Iris pigment epithelial cell (primary cell): ENCODE measurements at regions not wholly inside any gene's neighbourhood (a gene's known extent, or its start where the extent isn't known, plus 50 kb on each side); places are given as distances from the start of the nearest gene placed in this dataset.
A peak's percentile ranks its signal among the peaks of the same experiment; 100 is the strongest.
"Not testable (repeated sequence)": the region's sequence is repeated elsewhere in the genome, so short reads cannot be mapped to it uniquely, and the experiment has no call there.

Experiments
- DNase-seq: peaks from one replicate; pipeline ENCODE4 v3.0.0-alpha.2; 2011; ENCODE audit warnings: low read depth

GRCh38 chr2:234861841-234862735 is 89.7 kb upstream of the SH3BP4 start:
- no peak for DNase-seq

- not testable (repeated sequence) for DNase-seq
These were observed 92.4 kb upstream of the SH3BP4 start for GRCh38 chr2:234859330-234859872.

- no peak for DNase-seq
These were observed 93.0 kb upstream of the SH3BP4 start for GRCh38 chr2:234858790-234859329.

GRCh38 chr2:234858145-234858544 is 93.7 kb upstream of the SH3BP4 start:
- no peak for DNase-seq

DNA sequence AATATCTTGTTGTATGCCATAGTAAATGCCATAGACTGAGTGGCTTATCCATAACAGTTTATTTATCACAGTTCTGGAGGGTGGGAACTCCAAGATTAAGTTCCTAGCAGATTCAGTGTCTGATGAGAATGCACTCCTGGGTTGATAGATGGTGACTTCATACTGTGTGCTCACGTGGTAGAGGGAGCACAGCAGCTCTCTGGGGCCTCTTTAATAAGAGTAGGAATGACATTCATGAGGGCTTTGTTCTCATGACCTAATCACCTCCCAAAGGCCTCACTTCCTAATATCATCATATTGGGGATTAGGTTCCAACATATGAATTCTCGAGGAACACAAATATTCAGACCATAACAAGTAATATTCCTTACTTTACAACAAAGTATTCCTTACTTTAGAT is 98.1 kb upstream of the SH3BP4 start:
- DNase-seq = peak; percentile 44

GRCh38 chr2:234852941-234853340 is 98.9 kb upstream of the SH3BP4 start:
- no peak for DNase-seq

DNA sequence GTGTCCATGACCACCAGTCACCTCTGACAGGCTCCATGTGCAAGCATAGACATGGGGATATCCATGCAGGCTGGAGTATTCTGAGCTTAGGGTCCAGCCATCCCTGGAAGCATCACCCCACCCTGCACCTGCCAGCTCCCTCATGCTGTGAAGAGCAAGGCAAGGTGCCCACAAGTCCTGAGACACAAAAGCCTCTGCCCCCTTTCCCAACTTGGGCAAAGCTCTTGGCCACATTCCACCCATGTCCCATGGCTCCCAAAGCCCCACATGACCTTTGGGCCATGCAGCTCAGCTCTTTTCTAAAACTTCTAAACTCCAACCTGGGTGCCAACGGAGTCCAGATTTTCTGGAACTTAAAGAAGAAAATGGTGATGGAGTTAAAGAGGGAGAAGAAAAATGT is 99.8 kb upstream of the SH3BP4 start:
- DNase-seq = no peak

GRCh38 chr2:234851451-234851850 is 100.4 kb upstream of the SH3BP4 start:
- DNase-seq = no peak

GRCh38 chr2:234850818-234851217 is 101.0 kb upstream of the SH3BP4 start:
- DNase-seq = no peak

DNA sequence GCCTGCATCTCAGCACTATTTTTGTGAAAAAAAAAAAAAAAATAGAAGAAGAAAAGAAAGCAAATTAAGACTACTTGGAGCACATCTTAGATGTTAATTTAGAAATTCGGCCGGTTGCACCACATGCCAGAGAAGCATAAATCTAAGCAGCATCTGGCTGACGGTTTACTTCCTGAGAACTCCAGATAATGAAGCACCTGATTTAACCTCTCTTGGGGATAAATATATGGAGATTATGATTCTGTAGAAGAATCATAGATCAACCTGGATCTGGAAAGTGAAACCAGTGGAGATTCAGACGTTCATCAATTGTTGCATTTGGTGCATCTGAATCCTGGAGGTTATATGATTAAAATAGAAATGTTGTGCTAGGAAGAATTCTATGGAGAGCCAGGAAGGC is 102.1 kb upstream of the SH3BP4 start:
- DNase-seq = no peak

- no peak for DNase-seq
These were observed 103.2 kb upstream of the SH3BP4 start for GRCh38 chr2:234848578-234848977.

GRCh38 chr2:234847639-234848038 is 104.2 kb upstream of the SH3BP4 start:
- no peak for DNase-seq

- DNase-seq = no peak
These were observed 104.5 kb upstream of the SH3BP4 start for GRCh38 chr2:234847364-234847635.

DNA sequence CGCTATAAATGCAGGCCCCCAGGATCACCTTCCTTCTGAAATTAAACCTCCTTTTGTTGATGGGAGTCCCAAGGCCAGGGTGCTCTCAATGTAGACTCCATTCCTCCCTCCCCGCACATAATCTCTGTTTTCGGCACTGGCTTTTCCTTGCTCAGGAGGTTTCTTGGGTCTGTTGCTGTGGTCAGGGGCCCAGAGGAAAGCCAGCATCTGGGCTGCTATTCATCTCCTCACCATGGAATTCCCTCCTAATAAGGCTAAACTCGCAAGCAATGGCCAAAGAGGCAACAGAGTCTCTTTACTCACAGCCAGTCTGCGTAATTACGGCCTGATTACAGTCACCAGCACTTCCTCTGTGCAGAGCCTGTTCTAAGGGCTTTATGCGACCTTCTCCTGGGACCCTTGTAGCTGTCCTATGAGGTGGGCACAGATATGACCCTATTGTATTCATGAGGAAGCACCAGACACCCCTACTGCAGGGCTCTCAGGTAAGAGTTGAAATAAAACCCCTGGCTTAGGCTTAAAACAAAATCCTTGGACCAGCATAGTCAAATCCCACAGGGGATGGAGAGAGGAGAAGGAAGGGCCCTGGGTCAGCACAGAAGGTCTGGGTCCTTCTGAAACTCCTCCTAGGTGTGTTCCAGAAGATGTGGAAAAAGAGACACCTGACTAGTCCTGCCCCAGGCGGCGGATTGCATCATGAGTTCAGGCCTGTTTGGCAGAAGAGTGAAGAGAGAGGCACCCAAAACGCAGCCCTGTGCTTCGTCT is 105.0 kb upstream of the SH3BP4 start:
- DNase-seq = no peak

GRCh38 chr2:234845602-234846590 is 105.9 kb upstream of the SH3BP4 start:
- DNase-seq = no peak

GRCh38 chr2:234843411-234843810 is 108.4 kb upstream of the SH3BP4 start:
- no peak for DNase-seq

- DNase-seq = no peak
These were observed 109.1 kb upstream of the SH3BP4 start for GRCh38 chr2:234842753-234843152.

DNA sequence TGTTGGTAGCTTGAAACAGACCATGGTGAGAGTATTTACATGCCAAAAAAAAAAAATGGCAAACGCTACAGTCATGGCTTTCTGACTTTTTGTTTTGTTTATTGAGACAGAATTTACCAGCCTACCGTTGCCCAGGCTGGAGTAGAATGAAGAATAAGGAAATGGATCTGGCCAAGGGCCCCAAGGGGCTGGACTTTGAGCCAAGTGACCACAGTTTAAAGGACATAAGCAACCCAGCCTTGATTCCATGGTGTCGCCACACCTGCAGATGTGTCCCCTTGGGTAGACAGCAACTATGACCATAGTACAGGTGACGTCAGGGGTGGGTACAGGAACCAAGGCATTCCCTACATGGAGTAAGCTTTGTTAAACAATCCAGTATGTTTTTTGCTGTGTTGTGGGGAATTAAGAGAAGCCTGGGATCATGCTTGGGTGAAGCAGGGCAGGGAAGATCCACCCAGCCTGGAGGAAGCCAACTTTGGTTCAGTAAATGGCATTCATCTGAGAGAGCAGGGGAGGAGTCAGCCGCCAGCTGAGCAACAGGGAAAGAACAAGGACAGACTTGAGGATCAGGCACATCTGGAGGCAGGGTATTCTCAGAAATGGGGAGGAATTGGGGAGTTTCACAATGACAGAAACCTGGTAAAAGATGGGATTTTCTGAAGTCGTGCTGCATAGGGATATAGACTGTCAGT is 110.3 kb upstream of the SH3BP4 start:
- no peak for DNase-seq

GRCh38 chr2:234840336-234840735 is 111.5 kb upstream of the SH3BP4 start:
- DNase-seq = peak; percentile 97

- DNase-seq = no peak
These were observed 112.5 kb upstream of the SH3BP4 start for GRCh38 chr2:234839285-234839684.

GRCh38 chr2:234836271-234836670 is 115.5 kb upstream of the SH3BP4 start:
- DNase-seq = no peak
